Astrocyte of the spinal cord (primary cell): ENCODE measurements at regions not wholly inside any gene's neighbourhood (a gene's known extent, or its start where the extent isn't known, plus 50 kb on each side); places are given as distances from the start of the nearest gene placed in this dataset.

ENCODE experiments used
- DNase-seq: peaks from one replicate; pipeline ENCODE4 v3.0.0; 2011; ENCODE audit warnings: low read depth, low spot score
- H3K4me3 ChIP-seq: 2 replicates; pipeline ENCODE4 v1.5.1; 2011; ENCODE audit warnings: low read depth, mild to moderate bottlenecking, low read length, moderate library complexity
- in situ Hi-C: cut with HindIII; loops from 2 replicates; pipeline ENCODE4 v1.10.0; 2017; ENCODE audit warnings: low sequenced_read_pairs
- TF ChIP-seq, protein P1 (sequence below): IDR thresholded peaks from 2 replicates; pipeline ENCODE4 v1.5.1; 2012; ENCODE audit warnings: low read depth, mild to moderate bottlenecking, low read length, inconsistent platforms

GRCh38 chr1:25094995-25095394 is 137.3 kb downstream of the SYF2 start:
- no peak for DNase-seq
- in situ Hi-C loops, result no loop called here
- H3K4me3 ChIP-seq, result no peak overlapping the region
- TF ChIP-seq, protein P1, sequence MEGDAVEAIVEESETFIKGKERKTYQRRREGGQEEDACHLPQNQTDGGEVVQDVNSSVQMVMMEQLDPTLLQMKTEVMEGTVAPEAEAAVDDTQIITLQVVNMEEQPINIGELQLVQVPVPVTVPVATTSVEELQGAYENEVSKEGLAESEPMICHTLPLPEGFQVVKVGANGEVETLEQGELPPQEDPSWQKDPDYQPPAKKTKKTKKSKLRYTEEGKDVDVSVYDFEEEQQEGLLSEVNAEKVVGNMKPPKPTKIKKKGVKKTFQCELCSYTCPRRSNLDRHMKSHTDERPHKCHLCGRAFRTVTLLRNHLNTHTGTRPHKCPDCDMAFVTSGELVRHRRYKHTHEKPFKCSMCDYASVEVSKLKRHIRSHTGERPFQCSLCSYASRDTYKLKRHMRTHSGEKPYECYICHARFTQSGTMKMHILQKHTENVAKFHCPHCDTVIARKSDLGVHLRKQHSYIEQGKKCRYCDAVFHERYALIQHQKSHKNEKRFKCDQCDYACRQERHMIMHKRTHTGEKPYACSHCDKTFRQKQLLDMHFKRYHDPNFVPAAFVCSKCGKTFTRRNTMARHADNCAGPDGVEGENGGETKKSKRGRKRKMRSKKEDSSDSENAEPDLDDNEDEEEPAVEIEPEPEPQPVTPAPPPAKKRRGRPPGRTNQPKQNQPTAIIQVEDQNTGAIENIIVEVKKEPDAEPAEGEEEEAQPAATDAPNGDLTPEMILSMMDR, result no peak

GRCh38 chr1:25094229-25094628 is 138.1 kb downstream of the SYF2 start:
- in situ Hi-C loops, result no loop called here
- TF ChIP-seq, protein P1, result no peak
- no peak overlapping the region for H3K4me3 ChIP-seq
- no peak for DNase-seq

DNA sequence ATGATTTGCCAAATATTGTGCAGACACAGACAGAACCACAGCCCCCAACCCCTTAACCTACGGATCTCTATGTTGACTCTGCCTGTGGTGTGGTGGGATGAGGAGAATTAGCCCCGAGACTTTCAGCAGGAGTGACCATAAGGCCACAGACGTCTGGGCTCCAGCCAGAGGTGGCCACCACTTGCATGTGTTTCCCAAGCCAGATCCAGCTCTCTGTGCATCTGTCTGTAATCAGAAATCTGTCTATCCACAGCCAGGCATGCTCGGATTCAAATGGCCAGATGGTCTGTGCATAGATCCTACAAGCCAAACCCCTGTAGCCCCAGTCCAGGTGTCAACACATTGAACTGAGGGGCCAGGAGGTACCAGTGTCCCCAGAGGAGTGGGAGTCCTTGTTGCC is 140.6 kb downstream of the SYF2 start:
- TF ChIP-seq, protein P1, result no peak
- in situ Hi-C loops, result no loop called here
- no peak for DNase-seq
- no peak overlapping the region for H3K4me3 ChIP-seq

DNA sequence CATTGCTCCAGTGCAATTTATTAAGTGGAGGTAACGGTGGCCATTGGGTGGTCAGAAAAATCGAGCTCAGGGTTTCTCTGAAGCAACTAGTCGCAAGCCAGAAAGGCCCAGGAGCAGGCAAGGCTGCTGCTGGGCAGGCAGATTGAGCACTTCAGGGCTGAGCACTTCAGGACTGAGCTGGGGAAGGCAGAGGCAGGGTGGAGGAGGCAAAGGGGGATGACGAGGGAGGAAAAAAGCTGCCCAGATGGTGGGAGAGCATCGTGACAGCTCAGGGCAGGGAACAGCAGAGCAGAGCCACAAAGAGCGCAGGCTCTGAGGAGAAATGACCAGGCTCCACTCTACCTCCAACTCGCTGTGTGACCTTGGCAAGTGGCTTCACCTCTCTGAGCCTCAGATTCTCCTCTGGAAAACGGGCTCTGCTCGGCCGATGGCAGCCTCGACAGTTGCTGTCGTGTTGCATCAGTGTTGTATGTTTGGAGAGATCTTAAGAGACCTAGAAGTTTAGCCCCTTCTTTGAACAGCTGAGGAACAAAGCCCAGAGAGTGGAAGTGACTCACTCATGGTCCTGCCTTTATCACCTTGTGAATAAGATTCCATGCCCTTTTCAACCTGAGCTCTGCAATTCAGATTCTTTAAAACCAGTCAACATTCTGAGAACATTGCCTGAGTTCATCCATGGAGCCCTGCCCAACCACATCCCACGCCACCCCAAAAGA is 141.4 kb downstream of the SYF2 start:
- peak; percentile 12 for DNase-seq
- in situ Hi-C loops, result no loop called here
- TF ChIP-seq, protein P1, result no peak
- H3K4me3 ChIP-seq, result no peak overlapping the region

DNA sequence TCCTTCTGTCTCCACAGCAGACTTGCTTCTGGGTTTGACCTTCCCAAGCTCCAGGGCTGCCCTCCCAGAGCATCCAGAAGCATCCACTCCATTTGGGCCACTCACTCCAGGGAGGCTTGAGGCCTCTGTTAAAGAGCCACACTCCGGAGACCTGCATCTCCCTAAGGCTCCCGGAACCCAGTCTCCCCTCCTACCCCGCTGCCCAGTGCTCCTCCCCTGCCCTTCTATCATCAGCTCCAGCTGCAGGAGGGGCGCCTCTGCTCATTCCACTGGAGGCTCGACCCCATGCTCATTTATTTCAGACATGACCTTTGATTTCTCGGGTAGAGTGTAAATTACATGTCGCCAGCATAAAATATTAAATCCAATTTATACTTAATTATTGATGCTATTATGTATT is 142.5 kb downstream of the SYF2 start:
- DNase-seq, result no peak
- TF ChIP-seq, protein P1, result no peak
- in situ Hi-C loops, result no loop called here
- no peak overlapping the region for H3K4me3 ChIP-seq

- in situ Hi-C loops, result no loop called here
- TF ChIP-seq, protein P1, result no peak
- no peak overlapping the region for H3K4me3 ChIP-seq
- DNase-seq, result no peak
These were observed 143.4 kb downstream of the SYF2 start for GRCh38 chr1:25088946-25089345.

DNA sequence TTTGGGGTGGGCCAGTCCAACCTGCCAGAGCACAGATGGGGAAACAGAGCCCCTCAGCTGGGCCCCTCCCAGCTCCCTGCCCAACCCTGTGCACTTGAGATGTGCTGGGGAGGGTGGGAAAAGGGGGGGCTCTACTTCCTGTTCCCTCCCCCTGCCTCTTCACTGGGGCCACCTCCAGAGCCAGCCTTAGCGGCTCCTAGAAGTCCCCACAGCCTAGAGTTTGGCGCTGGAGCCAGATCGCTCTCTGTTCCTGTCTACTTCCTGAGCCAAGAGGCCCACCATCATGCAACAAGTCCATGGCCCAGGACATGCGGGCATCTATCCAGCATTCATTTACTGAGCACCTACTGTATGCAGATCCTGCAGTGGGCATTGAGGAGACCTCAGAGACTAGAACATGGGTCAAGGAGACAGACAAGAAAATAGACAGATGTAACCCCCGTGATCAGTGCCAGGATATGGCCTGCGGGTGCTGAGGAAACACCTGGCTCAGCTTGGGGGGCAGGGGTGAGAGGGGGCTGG is 144.1 kb downstream of the SYF2 start:
- TF ChIP-seq, protein P1, result no peak
- in situ Hi-C loops, result no loop called here
- DNase-seq, result no peak
- H3K4me3 ChIP-seq, result no peak overlapping the region
